Neural progenitor cell (in vitro differentiated cells): ENCODE measurements at regions not wholly inside any gene's neighbourhood (a gene's known extent, or its start where the extent isn't known, plus 50 kb on each side); places are given as distances from the start of the nearest gene placed in this dataset.
"Not testable (repeated sequence)": the region's sequence is repeated elsewhere in the genome, so short reads cannot be mapped to it uniquely, and the experiment has no call there.

Experiments
- DNase-seq: peaks from one replicate; pipeline ENCODE4 v3.0.0-alpha.2; 2016; ENCODE audit warnings: low spot score
- H2AFZ ChIP-seq: fragments of 200-600 bp; sonication (generic); replicated peaks from 2 replicates; pipeline ENCODE4 v1.6.1; 2016; ENCODE audit warnings: antibody characterized with exemption
- H3F3A ChIP-seq: fragments of 200-600 bp; sonication (generic); 2 replicates; pipeline ENCODE4 v1.6.1; 2016; ENCODE audit warnings: antibody characterized with exemption, low read depth
- H3K27ac ChIP-seq: fragments of 200-600 bp; sonication (generic); 2 replicates; pipeline ENCODE4 v1.5.1; 2016; ENCODE audit warnings: mild to moderate bottlenecking
- H3K27me3 ChIP-seq: fragments of 200-600 bp; sonication (generic); 2 replicates; pipeline ENCODE4 v1.6.1; 2016; ENCODE audit warnings: mild to moderate bottlenecking, moderate library complexity
- H3K36me3 ChIP-seq: fragments of 200-600 bp; sonication (generic); 2 replicates; pipeline ENCODE4 v1.5.1; 2016
- H3K4me1 ChIP-seq: fragments of 200-600 bp; sonication (generic); 2 replicates; pipeline ENCODE4 v1.6.1; 2016; ENCODE audit warnings: mixed run types
- H3K4me2 ChIP-seq: fragments of 200-600 bp; sonication (generic); 2 replicates; pipeline ENCODE4 v1.6.1; 2016
- H3K4me3 ChIP-seq: fragments of 200-600 bp; sonication (generic); 2 replicates; pipeline ENCODE4 v1.5.1; 2016
- H3K79me2 ChIP-seq: fragments of 200-600 bp; sonication (generic); 2 replicates; pipeline ENCODE4 v1.6.1; 2016; ENCODE audit warnings: low read depth
- H3K9ac ChIP-seq: fragments of 200-600 bp; sonication (generic); 2 replicates; pipeline ENCODE4 v1.6.1; 2016
- H3K9me3 ChIP-seq: fragments of 200-600 bp; sonication (generic); 2 replicates; pipeline ENCODE4 v1.5.1; 2016; ENCODE audit warnings: low read depth
- H4K20me1 ChIP-seq: fragments of 200-600 bp; sonication (generic); 2 replicates; pipeline ENCODE4 v1.6.1; 2016; ENCODE audit warnings: low read depth
- H3K27ac Mint-ChIP-seq: 3 replicates; pipeline ENCODE4 v1.8.0; 2021; ENCODE audit warnings: mixed read lengths
- H3K27me3 Mint-ChIP-seq: 2 replicates; pipeline ENCODE4 v1.8.0; 2022; ENCODE audit warnings: low read depth, mild to moderate bottlenecking, inconsistent platforms, moderate library complexity, mixed read lengths; ENCODE audit not compliant: insufficient read depth
- H3K36me3 Mint-ChIP-seq: 3 replicates; pipeline ENCODE4 v1.8.0; 2021; ENCODE audit warnings: mixed read lengths
- H3K4me1 Mint-ChIP-seq: 3 replicates; pipeline ENCODE4 v1.8.0; 2021; ENCODE audit warnings: mixed read lengths
- H3K4me3 Mint-ChIP-seq: 3 replicates; pipeline ENCODE4 v1.8.0; 2021; ENCODE audit warnings: mild to moderate bottlenecking, moderate library complexity, mixed read lengths
- H3K9me3 Mint-ChIP-seq: 3 replicates; pipeline ENCODE4 v1.8.0; 2020; ENCODE audit warnings: mixed read lengths
- CTCF ChIP-seq: fragments of 200-600 bp; sonication (generic); IDR thresholded peaks from 2 replicates; pipeline ENCODE4 v1.5.1; 2017; ENCODE audit warnings: antibody characterized with exemption, mild to moderate bottlenecking

GRCh38 chr9:39550573-39550972, 195.1 kb downstream of the SPATA31A1 start:
- H2AFZ ChIP-seq, H3K9ac ChIP-seq, H3K4me3 Mint-ChIP-seq, H3K27me3 ChIP-seq, H3K36me3 ChIP-seq, H3K27me3 Mint-ChIP-seq, H3K79me2 ChIP-seq, H3K36me3 Mint-ChIP-seq, H3K4me3 ChIP-seq, H4K20me1 ChIP-seq, H3K9me3 Mint-ChIP-seq, H3K9me3 ChIP-seq: not testable (repeated sequence)
- H3K4me1 Mint-ChIP-seq, result peaks cover 16% of the 10 kb centered on the region
- peak overlapping the region; percentile 60 for H3K27ac Mint-ChIP-seq
- DNase-seq, result peak; percentile 2
- Histone ChIP-seq H3K27ac (peak overlapping the region; percentile 44), H3K4me2 (peak overlapping the region; percentile 62), H3K4me1 (peaks cover 24% of the 10 kb centered on the region), H3F3A (peaks cover 30% of the 10 kb centered on the region)

GRCh38 chr9:39551544-39551943, 196.1 kb downstream of the SPATA31A1 start:
- peak overlapping the region; percentile 99 for H3K27ac Mint-ChIP-seq
- H3K27me3 Mint-ChIP-seq, H3K4me3 Mint-ChIP-seq, H2AFZ ChIP-seq, H4K20me1 ChIP-seq, H3K9ac ChIP-seq, H3K9me3 ChIP-seq, H3K36me3 Mint-ChIP-seq, H3K79me2 ChIP-seq, H3K9me3 Mint-ChIP-seq, H3K36me3 ChIP-seq, H3K27me3 ChIP-seq: not testable (repeated sequence)
- H3K4me2 ChIP-seq, result peak overlapping the region; percentile 68
- peaks cover 24% of the 10 kb centered on the region for H3K4me1 ChIP-seq
- H3K27ac ChIP-seq, result peak overlapping the region; percentile 91
- H3F3A ChIP-seq, result peaks cover 30% of the 10 kb centered on the region
- peak; percentile 87 for DNase-seq
- H3K4me3 ChIP-seq, result peak overlapping the region; percentile 22
- H3K4me1 Mint-ChIP-seq, result peaks cover 16% of the 10 kb centered on the region

GRCh38 chr9:39552242-39552881, 196.9 kb downstream of the SPATA31A1 start:
- H3K9me3 Mint-ChIP-seq, H3K9me3 ChIP-seq, H3K27me3 Mint-ChIP-seq, H3K27me3 ChIP-seq, H3K36me3 ChIP-seq, H4K20me1 ChIP-seq, H3K9ac ChIP-seq, H3K36me3 Mint-ChIP-seq, H3K79me2 ChIP-seq, H2AFZ ChIP-seq: not testable (repeated sequence)
- Histone ChIP-seq H3K27ac (peak overlapping the region; percentile 91), H3K4me1 (peaks cover 24% of the 10 kb centered on the region), H3K4me2 (peak overlapping the region; percentile 68), H3K4me3 (peak overlapping the region; percentile 22), H3F3A (peaks cover 30% of the 10 kb centered on the region)
- peak overlapping the region; percentile 53 for H3K4me3 Mint-ChIP-seq
- peak; percentile 3 for DNase-seq
- peak overlapping the region; percentile 99 for H3K27ac Mint-ChIP-seq
- peaks cover 16% of the 10 kb centered on the region for H3K4me1 Mint-ChIP-seq

GRCh38 chr9:39554352-39554751, 198.9 kb downstream of the SPATA31A1 start:
- H3K36me3 ChIP-seq, H3K27me3 Mint-ChIP-seq, H3K79me2 ChIP-seq, H3K4me3 ChIP-seq, H3K4me2 ChIP-seq, H3K9me3 ChIP-seq, H3K9me3 Mint-ChIP-seq, H4K20me1 ChIP-seq, H3K27me3 ChIP-seq, H3K9ac ChIP-seq, H3K27ac Mint-ChIP-seq, H2AFZ ChIP-seq, H3K4me3 Mint-ChIP-seq, H3K36me3 Mint-ChIP-seq: not testable (repeated sequence)
- peak; percentile 15 for DNase-seq
- Histone ChIP-seq H3K27ac (peak overlapping the region; percentile 53), H3K4me1 (peaks cover 24% of the 10 kb centered on the region), H3F3A (peaks cover 30% of the 10 kb centered on the region)
- peaks cover 16% of the 10 kb centered on the region for H3K4me1 Mint-ChIP-seq

GRCh38 chr9:39559384-39559783, 203.9 kb downstream of the SPATA31A1 start:
- H3K9me3 ChIP-seq, H3K27me3 Mint-ChIP-seq, H3K4me1 ChIP-seq, H3K27ac Mint-ChIP-seq, DNase-seq, H3K9ac ChIP-seq, H3K27ac ChIP-seq, H3K36me3 Mint-ChIP-seq, H3K79me2 ChIP-seq, H3K4me1 Mint-ChIP-seq, H3K4me2 ChIP-seq, H3K36me3 ChIP-seq, H3K9me3 Mint-ChIP-seq, H3F3A ChIP-seq, H2AFZ ChIP-seq, H3K27me3 ChIP-seq, H3K4me3 ChIP-seq, H4K20me1 ChIP-seq, H3K4me3 Mint-ChIP-seq: not testable (repeated sequence)
- TF ChIP-seq CTCF, result peak; percentile 51

GRCh38 chr9:39566782-39567181, 211.3 kb downstream of the SPATA31A1 start:
- not testable (repeated sequence) for H3K36me3 ChIP-seq, H3K4me3 ChIP-seq, H3K4me3 Mint-ChIP-seq, H3K4me1 Mint-ChIP-seq, H3K4me1 ChIP-seq, H3K36me3 Mint-ChIP-seq, H2AFZ ChIP-seq, H3K79me2 ChIP-seq, H3K27me3 Mint-ChIP-seq, H4K20me1 ChIP-seq, H3K9ac ChIP-seq, H3F3A ChIP-seq, H3K27me3 ChIP-seq, H3K4me2 ChIP-seq, H3K9me3 Mint-ChIP-seq, H3K9me3 ChIP-seq, H3K27ac ChIP-seq
- DNase-seq, result peak; percentile 20
- peak overlapping the region; percentile 13 for H3K27ac Mint-ChIP-seq

GRCh38 chr9:39567396-39567795, 211.9 kb downstream of the SPATA31A1 start:
- DNase-seq, H2AFZ ChIP-seq, H3K79me2 ChIP-seq, H3K4me3 ChIP-seq, H3F3A ChIP-seq, H3K4me3 Mint-ChIP-seq, H3K4me1 ChIP-seq, H3K9ac ChIP-seq, H3K27me3 ChIP-seq, H3K9me3 ChIP-seq, H3K27me3 Mint-ChIP-seq, H3K27ac Mint-ChIP-seq, H3K27ac ChIP-seq, H3K9me3 Mint-ChIP-seq, H3K36me3 ChIP-seq, H3K4me1 Mint-ChIP-seq, H3K4me2 ChIP-seq, H4K20me1 ChIP-seq, H3K36me3 Mint-ChIP-seq: not testable (repeated sequence)

GRCh38 chr9:39568900-39569299, 213.4 kb downstream of the SPATA31A1 start:
- H3K36me3 Mint-ChIP-seq, result not testable (repeated sequence)

More at GRCh38 chr9:39568900-39569299, 213.4 kb downstream of the SPATA31A1 start:
- H4K20me1 ChIP-seq, H3K9me3 Mint-ChIP-seq, H3K4me3 ChIP-seq, H3K79me2 ChIP-seq, H3F3A ChIP-seq, H3K4me2 ChIP-seq, H3K9ac ChIP-seq, H3K9me3 ChIP-seq, H3K27ac ChIP-seq, H3K4me1 Mint-ChIP-seq, DNase-seq, H3K27me3 Mint-ChIP-seq, H3K4me1 ChIP-seq, H3K4me3 Mint-ChIP-seq, H2AFZ ChIP-seq, H3K27me3 ChIP-seq, H3K27ac Mint-ChIP-seq, H3K36me3 ChIP-seq: not testable (repeated sequence)
